HUDEP-2 (cell line): ENCODE measurements at regions not wholly inside any gene's neighbourhood (a gene's known extent, or its start where the extent isn't known, plus 50 kb on each side); places are given as distances from the start of the nearest gene placed in this dataset.
"Not testable (repeated sequence)": the region's sequence is repeated elsewhere in the genome, so short reads cannot be mapped to it uniquely, and the experiment has no call there.

Experiments
- DNase-seq, 76 experiments: peaks; one replicate each; lab custom pipeline; 2025; ENCODE audit not compliant: unreplicated experiment in 76 of 76; lab: John Stamatoyannopoulos, UW

DNA sequence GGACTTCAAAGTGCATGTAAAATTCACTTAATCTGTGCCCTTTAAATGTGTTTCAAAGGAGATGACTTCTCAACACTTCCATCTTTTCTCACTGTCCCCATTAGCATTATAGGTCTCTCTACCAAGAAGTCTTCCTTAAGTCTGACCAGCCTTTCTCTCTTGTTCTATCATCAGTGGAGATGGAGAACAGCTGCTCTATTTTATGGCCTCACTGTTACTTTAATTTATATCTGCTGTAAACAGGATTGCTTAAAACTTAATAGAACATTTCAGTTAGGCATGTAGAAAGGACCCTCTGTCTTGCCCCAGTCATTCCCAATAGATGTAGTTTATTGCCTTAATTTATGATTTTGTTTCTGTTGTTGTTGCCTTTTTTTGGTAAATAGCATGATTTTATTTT lies 86.0 kb upstream of the CDC42EP3 start:
- DNase-seq: not testable (repeated sequence)

GRCh38 chr2:37758141-37758601 lies 86.7 kb upstream of the CDC42EP3 start:
- not testable (repeated sequence) for DNase-seq

DNA sequence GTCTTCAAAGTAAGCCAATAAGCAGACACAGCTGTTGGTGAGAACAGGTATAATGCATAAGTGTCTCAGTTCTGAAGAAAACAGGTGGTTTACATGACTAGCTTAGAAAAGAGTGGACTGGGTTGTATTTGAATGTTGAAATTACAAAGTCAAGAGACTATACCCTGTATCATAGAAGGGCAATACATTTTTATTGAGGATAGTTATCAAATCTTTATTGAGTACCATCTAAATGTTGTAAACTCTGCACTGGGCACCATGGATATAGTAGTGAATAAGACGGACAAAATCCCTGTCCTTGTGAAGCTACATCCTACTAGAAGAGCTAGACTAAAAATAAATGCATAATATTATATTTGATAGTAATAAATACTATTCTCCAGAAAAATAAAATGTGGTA lies 88.5 kb upstream of the CDC42EP3 start:
- DNase-seq: not testable (repeated sequence)

- no peak for DNase-seq
These were observed 89.0 kb upstream of the CDC42EP3 start for GRCh38 chr2:37760471-37760870.

- not testable (repeated sequence) for DNase-seq
These were observed 90.8 kb upstream of the CDC42EP3 start for GRCh38 chr2:37762281-37762680.

DNA sequence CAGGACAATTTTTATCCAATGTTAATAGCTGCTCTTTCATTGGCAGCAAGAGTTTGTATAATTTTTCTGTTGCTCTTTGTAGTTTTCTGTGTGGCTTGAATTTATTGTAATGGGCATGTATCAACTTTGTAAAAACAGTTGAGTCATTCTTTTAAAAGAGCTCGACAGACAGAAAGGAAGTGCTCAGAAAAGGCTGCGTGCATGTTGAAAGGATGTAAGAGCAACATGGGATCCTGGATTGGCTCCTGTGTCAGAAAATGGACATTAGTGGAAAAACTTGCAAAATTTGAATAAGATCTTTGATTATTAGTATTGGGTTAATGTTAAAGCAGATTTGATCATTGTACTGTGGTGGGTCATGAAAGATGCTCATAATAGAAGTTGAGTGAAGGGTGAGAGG lies 93.3 kb upstream of the CDC42EP3 start:
- DNase-seq: no peak

GRCh38 chr2:37766106-37766505 lies 94.7 kb upstream of the CDC42EP3 start:
- no peak for DNase-seq

GRCh38 chr2:37767046-37767445 lies 95.6 kb upstream of the CDC42EP3 start:
- DNase-seq: no peak

DNA sequence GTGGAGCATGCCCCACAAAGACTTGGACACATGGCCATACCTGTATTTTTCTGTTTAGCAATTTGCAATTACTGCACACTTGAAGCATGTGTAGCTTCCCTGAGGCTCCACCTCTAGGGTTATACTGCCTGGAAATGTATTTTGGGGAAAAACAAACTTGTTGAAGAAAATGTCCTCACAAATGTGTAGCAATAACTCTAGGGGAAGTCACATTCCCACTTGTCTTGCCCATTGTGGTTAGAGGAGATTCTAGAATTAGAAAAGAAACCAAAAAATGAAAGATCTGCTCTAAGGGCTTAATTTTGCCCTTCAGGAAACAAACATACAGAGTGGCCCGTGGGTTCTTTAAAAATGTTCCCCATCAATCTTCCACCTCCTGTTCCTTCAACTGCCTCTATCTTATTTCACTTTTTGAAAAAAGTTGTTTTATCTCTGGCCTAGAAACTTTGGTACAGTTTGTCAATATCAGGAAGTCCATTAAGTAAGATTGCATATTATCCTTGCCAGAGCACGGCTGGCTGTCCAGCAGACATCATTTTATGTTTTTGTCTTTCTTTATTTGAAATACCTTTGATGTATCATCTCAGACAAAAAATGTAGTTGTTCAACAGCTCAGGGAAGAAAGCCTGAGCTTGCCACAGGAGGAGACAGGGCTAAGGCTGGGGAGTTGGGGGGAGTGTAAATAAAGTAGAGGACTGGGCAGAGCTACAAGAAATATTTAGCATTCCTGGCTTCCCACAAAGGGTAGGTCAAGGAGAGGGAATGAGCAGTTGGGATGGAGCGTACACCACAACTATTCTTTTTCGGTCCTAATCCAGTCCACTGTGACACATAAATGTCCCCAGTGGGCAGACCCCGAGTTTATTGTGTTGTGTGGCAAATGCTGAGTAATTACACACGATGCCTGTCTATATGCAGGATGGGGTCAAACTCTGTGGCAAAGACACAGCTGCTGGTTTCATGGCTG lies 96.8 kb upstream of the CDC42EP3 start:
- DNase-seq: no peak

GRCh38 chr2:37769551-37769950 lies 98.1 kb upstream of the CDC42EP3 start:
- DNase-seq: no peak

GRCh38 chr2:37770797-37771196 lies 99.4 kb upstream of the CDC42EP3 start:
- no peak for DNase-seq

GRCh38 chr2:37771600-37772088 lies 100.2 kb upstream of the CDC42EP3 start:
- no peak for DNase-seq

DNA sequence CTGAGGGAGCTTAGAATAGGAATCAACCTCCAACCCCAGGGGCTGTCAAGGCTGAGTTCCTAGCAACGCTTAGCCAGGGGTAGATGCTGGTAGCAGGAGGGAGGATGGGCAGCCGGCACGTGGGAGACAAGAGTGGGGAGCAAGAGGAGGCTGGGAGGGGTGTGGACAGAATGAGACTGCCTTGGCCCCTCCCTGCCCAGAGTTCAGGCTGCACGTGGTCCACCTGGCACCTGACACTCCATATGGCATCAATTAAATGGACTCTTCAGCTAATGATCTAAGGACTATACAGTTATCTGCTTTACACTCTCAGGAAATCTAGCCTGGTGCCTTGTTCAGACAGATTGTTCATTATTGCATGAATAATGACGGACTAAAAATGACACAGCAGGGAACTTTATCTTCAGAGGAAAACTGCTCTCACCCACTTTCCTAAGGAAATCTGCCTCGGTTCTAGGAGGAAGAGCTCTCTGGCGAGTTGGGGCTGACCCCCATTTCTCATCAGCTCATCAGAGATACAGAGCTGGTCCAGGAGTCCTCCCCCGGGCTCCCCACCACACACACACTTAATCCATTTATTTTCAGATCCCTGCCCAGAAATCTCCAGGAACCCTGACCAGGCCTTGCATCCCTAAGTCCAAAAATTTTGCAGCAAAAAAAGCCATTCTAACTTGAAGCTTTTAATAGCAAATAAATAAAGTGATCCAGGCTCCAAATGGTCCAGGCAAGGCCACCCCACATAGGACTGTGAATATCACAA lies 102.1 kb upstream of the CDC42EP3 start:
- no peak for DNase-seq

DNA sequence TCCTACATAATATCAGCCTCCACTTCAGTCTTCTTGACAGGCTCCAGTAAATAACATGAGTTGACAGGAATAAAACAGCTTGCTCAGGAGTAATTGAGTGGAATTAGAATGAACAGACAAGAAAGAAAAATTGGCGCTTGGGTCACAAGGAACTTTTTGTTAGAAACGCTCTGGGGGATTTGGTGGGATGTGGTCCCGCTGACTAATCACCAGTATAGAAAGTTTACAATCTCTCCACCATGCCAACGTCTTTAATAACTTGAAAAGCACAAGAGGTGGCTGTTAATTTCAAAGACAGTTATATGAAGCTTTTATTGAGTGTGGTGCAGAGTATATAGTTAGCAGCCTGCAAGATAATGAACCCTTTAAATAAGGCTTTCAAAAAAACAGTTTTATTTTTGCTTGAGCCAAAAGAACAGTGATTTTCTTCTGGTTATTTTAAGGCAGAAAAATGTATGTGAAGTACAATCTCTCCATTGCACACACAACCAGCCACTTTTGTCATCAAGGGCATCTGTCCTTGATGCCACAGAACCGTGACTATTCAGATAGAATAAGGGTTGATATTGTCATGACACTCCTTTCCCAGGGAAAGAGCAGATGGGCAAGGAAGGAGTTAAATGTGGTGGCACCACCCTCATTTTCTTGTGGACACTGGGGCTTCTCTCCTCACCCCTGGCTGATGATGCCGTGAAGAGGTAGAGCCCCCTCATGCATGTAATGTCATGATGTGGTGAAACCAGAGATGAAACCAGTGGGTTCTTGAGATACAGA lies 102.9 kb upstream of the CDC42EP3 start:
- DNase-seq: not testable (repeated sequence)

GRCh38 chr2:37774976-37775907 lies 103.8 kb upstream of the CDC42EP3 start:
- DNase-seq: no peak

DNA sequence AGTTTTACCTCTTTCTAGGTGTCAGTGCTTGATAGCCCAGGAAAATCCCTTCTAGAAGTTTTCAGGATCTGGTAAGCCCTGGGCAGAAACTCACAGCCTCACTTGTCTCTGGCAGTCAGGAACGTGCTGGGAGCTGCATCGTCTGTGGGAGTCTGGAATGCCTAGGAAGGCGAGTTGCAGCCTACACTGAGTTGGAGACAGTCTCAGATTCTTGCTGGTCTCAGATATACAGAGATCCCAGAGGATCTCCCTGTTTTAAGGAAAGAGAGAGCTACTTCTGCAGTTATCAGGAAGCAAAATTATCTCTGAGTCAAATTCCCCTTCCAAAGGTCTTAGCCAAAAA lies 104.4 kb upstream of the CDC42EP3 start:
- no peak for DNase-seq

DNA sequence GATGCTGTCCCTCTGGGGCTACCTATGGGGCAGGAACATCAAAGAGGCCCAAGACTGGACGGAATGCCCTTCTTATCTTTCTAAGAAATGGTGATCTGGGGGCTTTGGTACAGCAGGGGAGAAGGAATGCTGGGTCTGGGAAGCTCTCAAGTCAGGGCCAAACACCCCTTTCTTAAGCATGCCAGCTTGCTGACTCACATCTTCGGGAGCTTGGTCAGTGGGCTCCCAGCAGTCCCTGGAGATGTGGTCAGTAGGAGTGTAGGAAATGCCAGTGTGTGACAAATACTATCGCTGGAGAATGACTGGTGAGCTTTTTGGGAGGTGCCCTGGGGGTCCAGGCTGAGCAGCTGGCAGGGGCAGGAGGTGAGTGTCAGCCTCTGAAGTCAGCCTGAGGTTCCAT lies 105.0 kb upstream of the CDC42EP3 start:
- no peak for DNase-seq

- no peak for DNase-seq
These were observed 107.7 kb upstream of the CDC42EP3 start for GRCh38 chr2:37779139-37779538.

GRCh38 chr2:37779611-37780386 lies 108.4 kb upstream of the CDC42EP3 start:
- DNase-seq: no peak
